ENCODE measurements at regions not wholly inside any gene's neighbourhood (a gene's known extent, or its start where the extent isn't known, plus 50 kb on each side); places are given as distances from the start of the nearest gene placed in this dataset.
A peak's percentile ranks its signal among the peaks of the same experiment; 100 is the strongest.

DNA sequence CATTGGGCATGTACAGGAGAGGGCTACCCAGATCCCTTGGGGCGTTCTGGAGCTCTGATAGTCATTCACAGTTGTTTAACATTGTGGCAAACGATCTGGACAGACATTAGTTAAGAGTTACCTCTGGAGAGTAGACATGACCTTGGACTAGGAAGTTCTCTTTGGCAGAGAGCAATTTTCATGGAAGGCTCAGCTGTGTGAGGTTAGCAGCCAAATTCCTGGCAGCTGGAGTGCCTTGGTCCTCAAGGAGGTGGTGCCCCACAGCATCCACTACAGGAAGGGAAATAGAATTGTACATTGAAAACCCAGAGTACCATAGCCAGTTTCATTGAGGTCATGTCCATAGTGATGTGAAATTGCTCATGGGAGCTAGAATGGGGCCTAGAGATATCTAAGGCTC, 82.8 kb downstream of the BLID start:
- intact Hi-C loops (cut with DNase I; ENCODE audit: low total_unique reads), result no loop called here
- H3K27me3 ChIP-seq, result no peaks in the 10 kb centered on the region
- no peak overlapping the region for H3K4me3 ChIP-seq
- H3K36me3 ChIP-seq, result no peaks in the 10 kb centered on the region
- no peaks in the 10 kb centered on the region for H3K4me1 ChIP-seq
- no peak for DNase-seq (ENCODE audit: low spot score in 2 of 2)
- H3K27ac ChIP-seq, result peak overlapping the region in 1 of 2 donors; percentile 70
- no peak for TF ChIP-seq POLR2A (IDR thresholded peaks at IDR 0.05)
- no peak for TF ChIP-seq POLR2AphosphoS5 (IDR thresholded peaks at IDR 0.05)
- TF ChIP-seq, protein P1, sequence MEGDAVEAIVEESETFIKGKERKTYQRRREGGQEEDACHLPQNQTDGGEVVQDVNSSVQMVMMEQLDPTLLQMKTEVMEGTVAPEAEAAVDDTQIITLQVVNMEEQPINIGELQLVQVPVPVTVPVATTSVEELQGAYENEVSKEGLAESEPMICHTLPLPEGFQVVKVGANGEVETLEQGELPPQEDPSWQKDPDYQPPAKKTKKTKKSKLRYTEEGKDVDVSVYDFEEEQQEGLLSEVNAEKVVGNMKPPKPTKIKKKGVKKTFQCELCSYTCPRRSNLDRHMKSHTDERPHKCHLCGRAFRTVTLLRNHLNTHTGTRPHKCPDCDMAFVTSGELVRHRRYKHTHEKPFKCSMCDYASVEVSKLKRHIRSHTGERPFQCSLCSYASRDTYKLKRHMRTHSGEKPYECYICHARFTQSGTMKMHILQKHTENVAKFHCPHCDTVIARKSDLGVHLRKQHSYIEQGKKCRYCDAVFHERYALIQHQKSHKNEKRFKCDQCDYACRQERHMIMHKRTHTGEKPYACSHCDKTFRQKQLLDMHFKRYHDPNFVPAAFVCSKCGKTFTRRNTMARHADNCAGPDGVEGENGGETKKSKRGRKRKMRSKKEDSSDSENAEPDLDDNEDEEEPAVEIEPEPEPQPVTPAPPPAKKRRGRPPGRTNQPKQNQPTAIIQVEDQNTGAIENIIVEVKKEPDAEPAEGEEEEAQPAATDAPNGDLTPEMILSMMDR (IDR thresholded peaks at IDR 0.05), result no peak
- H3K9me3 ChIP-seq, result no peaks in the 10 kb centered on the region

DNA sequence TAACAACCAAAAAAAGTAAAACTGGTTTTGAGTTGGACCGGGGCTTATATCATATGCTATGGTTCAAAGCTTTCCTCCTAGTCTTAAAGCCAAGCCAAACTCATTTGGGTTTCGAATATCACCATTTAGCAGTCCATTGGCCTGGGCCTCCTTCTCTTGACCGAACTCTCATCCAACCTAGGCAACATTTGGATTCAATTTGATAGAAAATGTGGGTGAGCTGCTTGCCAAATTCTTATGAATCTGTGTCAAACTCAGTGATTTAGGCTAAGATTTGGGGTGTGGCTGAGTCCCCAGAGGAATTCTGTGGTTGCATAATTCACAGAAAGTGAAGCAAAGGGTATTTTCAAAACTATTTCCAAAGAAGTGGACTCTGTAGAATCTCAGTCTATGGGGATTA, 83.7 kb downstream of the BLID start:
- intact Hi-C loops (cut with DNase I; ENCODE audit: low total_unique reads), result no loop called here
- H3K4me3 ChIP-seq, result no peak overlapping the region
- TF ChIP-seq, protein P1 (IDR thresholded peaks at IDR 0.05), result no peak
- no peak for TF ChIP-seq POLR2A (IDR thresholded peaks at IDR 0.05)
- peak in 2 of 3 donors; percentile 59 to 81 for TF ChIP-seq POLR2AphosphoS5 (IDR thresholded peaks at IDR 0.05)
- no peaks in the 10 kb centered on the region for H3K9me3 ChIP-seq
- DNase-seq (ENCODE audit: low spot score in 2 of 2), result no peak
- no peaks in the 10 kb centered on the region for H3K4me1 ChIP-seq
- no peaks in the 10 kb centered on the region for H3K36me3 ChIP-seq
- H3K27me3 ChIP-seq, result no peaks in the 10 kb centered on the region
- H3K27ac ChIP-seq, result peak overlapping the region in 1 of 2 donors; percentile 35

DNA sequence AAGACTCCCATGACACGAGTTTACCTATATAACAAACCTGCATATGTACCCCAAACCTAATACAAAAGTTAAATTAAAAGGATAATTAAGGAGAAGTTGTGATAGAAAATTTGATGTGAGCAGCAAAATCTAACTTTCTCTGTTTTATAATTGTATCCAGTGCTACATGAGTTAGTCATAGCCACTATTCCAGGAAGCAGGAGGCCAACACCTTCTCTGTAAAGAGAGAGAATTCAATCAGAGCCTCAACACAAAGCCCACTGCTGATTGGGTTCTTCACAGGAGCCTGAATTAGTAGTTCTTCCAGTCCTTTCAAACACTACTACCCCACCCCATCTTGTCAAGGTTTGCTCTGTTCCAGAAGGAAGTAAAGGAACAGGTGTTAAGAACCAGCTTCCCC, 84.2 kb downstream of the BLID start:
- TF ChIP-seq, protein P1 (IDR thresholded peaks at IDR 0.05), result no peak
- TF ChIP-seq POLR2AphosphoS5 (IDR thresholded peaks at IDR 0.05) (no peak), POLR2A (IDR thresholded peaks at IDR 0.05) (no peak)
- intact Hi-C loops (cut with DNase I; ENCODE audit: low total_unique reads), result no loop called here
- no peaks in the 10 kb centered on the region for H3K36me3 ChIP-seq
- H3K4me3 ChIP-seq, result no peak overlapping the region
- peak overlapping the region in 1 of 2 donors; percentile 35 for H3K27ac ChIP-seq
- H3K27me3 ChIP-seq, result no peaks in the 10 kb centered on the region
- no peak for DNase-seq (ENCODE audit: low spot score in 2 of 2)
- no peaks in the 10 kb centered on the region for H3K9me3 ChIP-seq
- H3K4me1 ChIP-seq, result no peaks in the 10 kb centered on the region

DNA sequence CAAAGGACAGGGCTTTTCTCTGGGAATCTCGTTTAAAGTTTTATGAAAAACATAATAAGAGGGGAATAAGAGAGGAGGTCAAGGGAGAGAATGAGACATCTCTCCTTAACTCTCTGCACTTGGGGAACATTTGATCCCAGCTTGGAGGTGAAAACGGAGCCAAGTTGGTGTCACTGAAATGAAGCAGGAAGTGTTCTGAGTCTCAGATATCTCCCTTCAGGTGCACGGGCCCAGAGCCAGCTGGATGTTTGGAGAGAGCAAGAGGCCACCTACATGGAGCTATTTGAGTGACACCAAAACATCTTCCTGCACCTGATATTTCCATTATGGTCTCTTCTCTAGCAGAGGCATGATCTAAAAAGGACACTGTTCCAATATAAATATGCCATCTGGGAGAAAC, 85.7 kb downstream of the BLID start:
- DNase-seq (ENCODE audit: low spot score in 2 of 2), result no peak
- Histone ChIP-seq H3K27me3 (no peaks in the 10 kb centered on the region), H3K36me3 (no peaks in the 10 kb centered on the region), H3K27ac (no peak overlapping the region), H3K4me1 (no peaks in the 10 kb centered on the region), H3K9me3 (no peaks in the 10 kb centered on the region), H3K4me3 (no peak overlapping the region)
- intact Hi-C loops (cut with DNase I; ENCODE audit: low total_unique reads), result no loop called here
- TF ChIP-seq POLR2AphosphoS5 (IDR thresholded peaks at IDR 0.05) (no peak), POLR2A (IDR thresholded peaks at IDR 0.05) (no peak)
- TF ChIP-seq, protein P1 (IDR thresholded peaks at IDR 0.05), result no peak

DNA sequence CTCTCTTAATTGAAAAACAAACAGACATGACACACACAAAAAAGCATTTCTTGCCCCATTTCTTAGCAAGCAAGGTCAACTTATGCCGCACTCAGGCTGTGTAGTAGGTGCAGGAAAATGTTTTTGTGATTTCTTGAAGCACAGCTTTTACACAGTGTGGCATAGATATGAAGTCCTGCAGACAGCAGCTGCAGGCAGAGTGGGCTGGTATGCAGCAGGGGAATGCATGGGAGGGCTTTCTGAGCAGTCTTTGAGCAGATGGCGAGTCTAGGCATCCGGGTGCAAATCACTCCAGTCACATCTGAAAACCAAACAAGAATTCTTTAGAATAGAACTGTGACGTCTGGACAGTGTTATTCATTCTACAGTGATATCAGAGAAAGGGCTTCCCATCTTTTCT, 87.5 kb downstream of the BLID start:
- H3K27ac ChIP-seq, result no peak overlapping the region
- H3K36me3 ChIP-seq, result no peaks in the 10 kb centered on the region
- intact Hi-C loops (cut with DNase I; ENCODE audit: low total_unique reads), result no loop called here
- DNase-seq (ENCODE audit: low spot score in 2 of 2), result no peak
- TF ChIP-seq POLR2AphosphoS5 (IDR thresholded peaks at IDR 0.05) (no peak), POLR2A (IDR thresholded peaks at IDR 0.05) (no peak)
- TF ChIP-seq, protein P1 (IDR thresholded peaks at IDR 0.05), result no peak
- H3K4me1 ChIP-seq, result no peaks in the 10 kb centered on the region
- no peak overlapping the region for H3K4me3 ChIP-seq
- H3K9me3 ChIP-seq, result no peaks in the 10 kb centered on the region
- H3K27me3 ChIP-seq, result no peaks in the 10 kb centered on the region

All from breast epithelium (tissue), 4 donors.